Natural killer cell (primary cell): ENCODE measurements at regions not wholly inside any gene's neighbourhood (a gene's known extent, or its start where the extent isn't known, plus 50 kb on each side); places are given as distances from the start of the nearest gene placed in this dataset.

Experiments used
- ATAC-seq, 3 donors: fragments of 150-1000 bp in 2 of 3; fragments of 200-7000 bp in 1 of 3; cut with Tn5 transposase; 1 replicate in 1 of 3; 2 replicates in 2 of 3; pipeline ENCODE4 v1.10.0; 2021; ENCODE audit warnings: mild to moderate bottlenecking in 2 of 3, moderate library complexity in 2 of 3
- DNase-seq, 2 donors: peaks; one replicate each; pipeline versions ENCODE4 v3.0.0 to v3.0.0-alpha.2; 2013 to 2021; ENCODE audit warnings: mixed read lengths in 1 of 2
- H3K27ac ChIP-seq: one replicate; pipeline ENCODE4 v1.5.1; 2013; ENCODE audit warnings: mild to moderate bottlenecking, low read length
- H3K27me3 ChIP-seq: one replicate; pipeline ENCODE4 v1.6.1; 2013; ENCODE audit warnings: low read length; ENCODE audit not compliant: control insufficient read depth, insufficient read depth
- H3K36me3 ChIP-seq: one replicate; pipeline ENCODE4 v1.6.1; 2013; ENCODE audit warnings: low read length; ENCODE audit not compliant: control insufficient read depth, insufficient read depth
- H3K4me1 ChIP-seq: one replicate; pipeline ENCODE4 v1.6.1; 2013; ENCODE audit warnings: low read length; ENCODE audit not compliant: control insufficient read depth, insufficient read depth
- H3K4me3 ChIP-seq: one replicate; pipeline ENCODE4 v1.5.1; 2013; ENCODE audit warnings: low read length
- H3K9me3 ChIP-seq: one replicate; pipeline ENCODE4 v1.6.1; 2013; ENCODE audit warnings: low read length; ENCODE audit not compliant: control insufficient read depth, insufficient read depth
- H3K27ac Mint-ChIP-seq, 2 donors: one replicate each; pipeline ENCODE4 v1.8.0; 2022; ENCODE audit warnings: mild to moderate bottlenecking in 2 of 2, mixed read lengths in 2 of 2, moderate library complexity in 1 of 2
- H3K27me3 Mint-ChIP-seq, 2 donors: one replicate each; pipeline ENCODE4 v1.8.0; 2022; ENCODE audit warnings: low read depth in 2 of 2, mixed read lengths in 2 of 2
- H3K36me3 Mint-ChIP-seq: one replicate; pipeline ENCODE4 v1.8.0; 2022; ENCODE audit warnings: mixed read lengths
- H3K4me1 Mint-ChIP-seq, 2 donors: one replicate each; pipeline ENCODE4 v1.8.0; 2022; ENCODE audit warnings: mixed read lengths in 2 of 2
- H3K4me3 Mint-ChIP-seq: one replicate; pipeline ENCODE4 v1.8.0; 2022; ENCODE audit warnings: mild to moderate bottlenecking, moderate library complexity, mixed read lengths
- H3K9me3 Mint-ChIP-seq, 2 donors: one replicate each; pipeline ENCODE4 v1.8.0; 2022; ENCODE audit warnings: mixed read lengths in 2 of 2
- WGBS: methylation state at CpG from one replicate; pipeline ENCODE4 v1.1.7; 2013; ENCODE audit warnings: missing lambda C conversion rate; ENCODE audit not compliant: insufficient coverage; 5-methylcytosine and 5-hydroxymethylcytosine counted together
- intact Hi-C: fragments of 100-400 bp; cut with micrococcal nuclease; formaldehyde crosslinking; loops from one replicate; pipeline ENCODE4 v1.14.2; 2022
- TF ChIP-seq, protein P1 (sequence below): fragments of 200-600 bp; IDR thresholded peaks from one replicate; pipeline ENCODE4 v1.8.0; 2022; ENCODE audit warnings: antibody characterized with exemption

DNA sequence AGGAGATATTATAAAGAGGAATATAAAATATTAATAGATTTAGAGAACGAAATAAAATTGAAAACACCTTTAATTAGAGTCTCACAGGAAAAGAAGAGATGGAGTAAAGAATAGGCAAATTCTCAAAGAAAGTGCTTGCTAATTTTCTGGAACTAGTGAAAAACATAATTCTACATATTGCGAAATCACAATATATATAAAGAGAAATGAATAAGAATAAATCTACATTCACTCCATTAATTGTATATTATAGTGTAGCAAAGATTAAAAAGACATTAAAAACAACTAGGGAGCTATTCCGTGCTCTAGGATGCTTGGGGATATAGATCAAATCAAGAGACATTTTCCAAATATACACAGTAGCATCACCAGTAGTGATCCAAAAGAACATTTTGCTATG is 685.2 kb upstream of the NCAM2 start:
- TF ChIP-seq, protein P1, sequence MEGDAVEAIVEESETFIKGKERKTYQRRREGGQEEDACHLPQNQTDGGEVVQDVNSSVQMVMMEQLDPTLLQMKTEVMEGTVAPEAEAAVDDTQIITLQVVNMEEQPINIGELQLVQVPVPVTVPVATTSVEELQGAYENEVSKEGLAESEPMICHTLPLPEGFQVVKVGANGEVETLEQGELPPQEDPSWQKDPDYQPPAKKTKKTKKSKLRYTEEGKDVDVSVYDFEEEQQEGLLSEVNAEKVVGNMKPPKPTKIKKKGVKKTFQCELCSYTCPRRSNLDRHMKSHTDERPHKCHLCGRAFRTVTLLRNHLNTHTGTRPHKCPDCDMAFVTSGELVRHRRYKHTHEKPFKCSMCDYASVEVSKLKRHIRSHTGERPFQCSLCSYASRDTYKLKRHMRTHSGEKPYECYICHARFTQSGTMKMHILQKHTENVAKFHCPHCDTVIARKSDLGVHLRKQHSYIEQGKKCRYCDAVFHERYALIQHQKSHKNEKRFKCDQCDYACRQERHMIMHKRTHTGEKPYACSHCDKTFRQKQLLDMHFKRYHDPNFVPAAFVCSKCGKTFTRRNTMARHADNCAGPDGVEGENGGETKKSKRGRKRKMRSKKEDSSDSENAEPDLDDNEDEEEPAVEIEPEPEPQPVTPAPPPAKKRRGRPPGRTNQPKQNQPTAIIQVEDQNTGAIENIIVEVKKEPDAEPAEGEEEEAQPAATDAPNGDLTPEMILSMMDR: no peak
- no peaks in the 10 kb centered on the region for H3K27me3 Mint-ChIP-seq

DNA sequence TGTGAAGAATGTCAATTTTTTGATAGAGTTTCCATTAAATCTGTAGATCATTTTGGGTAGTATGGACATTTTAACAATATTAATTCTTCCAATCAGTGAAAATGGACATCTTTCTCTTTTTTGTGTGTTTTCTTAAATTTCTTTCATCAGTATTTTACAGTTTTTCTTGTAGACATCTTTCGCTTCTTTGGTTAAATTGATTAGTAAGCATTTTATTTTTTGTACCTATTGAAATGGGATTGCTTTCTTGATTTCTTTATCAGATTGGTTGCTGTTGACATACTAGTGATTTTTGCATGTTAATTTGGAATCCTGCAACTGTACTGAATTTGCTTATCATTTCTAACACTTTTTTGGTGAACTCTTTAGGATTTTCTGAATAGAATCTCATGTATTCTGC is 683.2 kb upstream of the NCAM2 start:
- H3K9me3 Mint-ChIP-seq: peaks cover 4 to 9% of the 10 kb centered on the region in 2 donors
- intact Hi-C loops: no loop called here
- ATAC-seq: no peak
- Histone ChIP-seq H3K27ac (no peak overlapping the region), H3K27me3 (no peaks in the 10 kb centered on the region), H3K4me1 (no peaks in the 10 kb centered on the region), H3K9me3 (no peaks in the 10 kb centered on the region), H3K36me3 (no peaks in the 10 kb centered on the region), H3K4me3 (no peak overlapping the region)
- H3K27me3 Mint-ChIP-seq: no peaks in the 10 kb centered on the region
- H3K36me3 Mint-ChIP-seq: no peaks in the 10 kb centered on the region
- TF ChIP-seq, protein P1: no peak
- H3K4me1 Mint-ChIP-seq: no peaks in the 10 kb centered on the region
- no CpG with 5 or more reads among the region's 1 CpG for WGBS
- no peak overlapping the region for H3K4me3 Mint-ChIP-seq
- H3K27ac Mint-ChIP-seq: no peak overlapping the region
- DNase-seq: no peak

More for the DNA sequence above, 685.2 kb upstream of the NCAM2 start:
- H3K36me3 ChIP-seq: no peaks in the 10 kb centered on the region
- no peaks in the 10 kb centered on the region for H3K9me3 ChIP-seq
- intact Hi-C loops: no loop called here
- DNase-seq (no peak), ATAC-seq (no peak)
- Mint-ChIP-seq H3K36me3 (no peaks in the 10 kb centered on the region), H3K4me3 (no peak overlapping the region), H3K9me3 (peaks cover 6 to 13% of the 10 kb centered on the region in 2 donors), H3K27ac (no peak overlapping the region), H3K4me1 (no peaks in the 10 kb centered on the region)
- H3K27ac ChIP-seq: no peak overlapping the region
- H3K27me3 ChIP-seq: no peaks in the 10 kb centered on the region
- WGBS: no CpG with 5 or more reads among the region's 3 CpGs
- H3K4me1 ChIP-seq: no peaks in the 10 kb centered on the region
- no peak overlapping the region for H3K4me3 ChIP-seq

DNA sequence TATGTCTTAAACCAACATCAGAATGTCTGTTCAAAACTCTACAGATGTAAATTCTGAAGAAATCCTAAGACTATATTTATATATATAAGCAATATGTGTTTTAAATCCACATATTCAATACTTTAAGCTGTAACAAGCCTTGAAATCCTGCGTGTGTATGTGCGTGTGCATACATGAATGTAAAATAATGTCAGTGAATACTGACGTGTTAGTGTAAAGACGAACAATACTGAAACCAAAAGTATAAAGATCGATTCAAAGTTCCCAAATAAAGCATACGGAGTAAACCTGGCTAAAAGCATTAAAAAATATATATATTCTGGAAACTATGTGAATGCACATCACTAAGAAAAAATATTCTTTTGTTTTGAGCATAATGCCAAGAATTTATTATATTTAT is 668.6 kb upstream of the NCAM2 start:
- no peaks in the 10 kb centered on the region for H3K4me1 Mint-ChIP-seq
- intact Hi-C loops: no loop called here
- H3K9me3 ChIP-seq: no peaks in the 10 kb centered on the region

DNA sequence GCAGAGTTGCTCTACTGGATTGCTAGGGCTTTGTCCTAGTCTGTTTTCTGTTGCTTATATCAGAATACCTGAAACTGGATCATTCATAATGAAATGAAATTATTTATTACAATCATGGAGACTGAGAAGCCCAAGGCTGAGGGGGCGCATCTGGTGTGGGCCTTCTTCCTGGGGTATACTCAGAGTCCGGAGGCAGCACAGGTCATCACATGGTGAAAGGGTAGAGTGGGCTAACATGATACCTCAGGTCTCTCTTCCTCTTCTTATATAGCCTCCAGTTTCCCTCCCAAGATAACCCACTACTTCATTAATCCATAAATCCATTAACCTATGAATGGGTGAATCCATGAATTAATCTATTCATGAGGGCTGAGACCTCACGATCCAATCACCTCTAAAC is 667.6 kb upstream of the NCAM2 start:
- 83% methylated on average over 3 of the region's 3 CpGs for WGBS
- Mint-ChIP-seq H3K27ac (no peak overlapping the region), H3K4me1 (no peaks in the 10 kb centered on the region), H3K4me3 (no peak overlapping the region), H3K9me3 (peaks cover 6 to 7% of the 10 kb centered on the region in 2 donors), H3K36me3 (peaks cover 9% of the 10 kb centered on the region), H3K27me3 (no peaks in the 10 kb centered on the region)
- Histone ChIP-seq H3K36me3 (no peaks in the 10 kb centered on the region), H3K27ac (no peak overlapping the region), H3K4me1 (no peaks in the 10 kb centered on the region), H3K9me3 (no peaks in the 10 kb centered on the region), H3K27me3 (no peaks in the 10 kb centered on the region), H3K4me3 (no peak overlapping the region)
- intact Hi-C loops: no loop called here
- TF ChIP-seq, protein P1: no peak
- DNase-seq: no peak
- no peak for ATAC-seq

More for the DNA sequence above, 668.6 kb upstream of the NCAM2 start:
- H3K9me3 Mint-ChIP-seq: peaks cover 6 to 7% of the 10 kb centered on the region in 2 donors
- TF ChIP-seq, protein P1: no peak
- Histone ChIP-seq H3K4me3 (no peak overlapping the region), H3K4me1 (no peaks in the 10 kb centered on the region), H3K27me3 (no peaks in the 10 kb centered on the region), H3K36me3 (no peaks in the 10 kb centered on the region), H3K27ac (no peak overlapping the region)
- no peaks in the 10 kb centered on the region for H3K27me3 Mint-ChIP-seq
- H3K27ac Mint-ChIP-seq: no peak overlapping the region
- 90% methylated on average over 4 of the region's 6 CpGs for WGBS
- H3K4me3 Mint-ChIP-seq: no peak overlapping the region
- H3K36me3 Mint-ChIP-seq: peaks cover 9% of the 10 kb centered on the region
- DNase-seq (no peak), ATAC-seq (no peak)
